ENCODE measurements at regions not wholly inside any gene's neighbourhood (a gene's known extent, or its start where the extent isn't known, plus 50 kb on each side); places are given as distances from the start of the nearest gene placed in this dataset.

GRCh38 chr2:236947294-236947693 is 138.4 kb upstream of the COPS8 start:
- TF ChIP-seq ZNF274 (IDR thresholded peaks at IDR 0.05; ENCODE audit: low read depth, low read length) (no peak), YY1 (IDR thresholded peaks at IDR 0.05; ENCODE audit: insufficient read depth, insufficient read length) (no peak), SUZ12 (IDR thresholded peaks at IDR 0.05; ENCODE audit: extremely low read depth, insufficient read depth, insufficient read length) (no peak)

Data from NT2/D1 (cell line).